KMS-11 (cell line): ENCODE measurements at regions not wholly inside any gene's neighbourhood (a gene's known extent, or its start where the extent isn't known, plus 50 kb on each side); places are given as distances from the start of the nearest gene placed in this dataset.

Experiments
- H2AFZ ChIP-seq: fragments of 200-600 bp; sonication (generic); 2 replicates; pipeline ENCODE4 v1.6.1; 2016; ENCODE audit warnings: antibody characterized with exemption, mixed run types, low read depth
- H3K27ac ChIP-seq: fragments of 200-600 bp; sonication (generic); 2 replicates; pipeline ENCODE4 v1.6.1; 2016; ENCODE audit warnings: mild to moderate bottlenecking, mixed run types
- H3K27me3 ChIP-seq: fragments of 200-600 bp; sonication (generic); 2 replicates; pipeline ENCODE4 v1.6.1; 2017; ENCODE audit warnings: mild to moderate bottlenecking, low read depth, mixed run types, moderate library complexity; ENCODE audit not compliant: insufficient read depth
- H3K36me3 ChIP-seq: fragments of 200-600 bp; sonication (generic); 2 replicates; pipeline ENCODE4 v1.6.1; 2017; ENCODE audit warnings: mild to moderate bottlenecking, mixed run types; ENCODE audit not compliant: insufficient read depth
- H3K4me1 ChIP-seq: fragments of 200-600 bp; sonication (generic); 2 replicates; pipeline ENCODE4 v1.6.1; 2016; ENCODE audit warnings: mild to moderate bottlenecking, low read depth, mixed run types; ENCODE audit not compliant: poor library complexity, severe bottlenecking
- H3K4me2 ChIP-seq: fragments of 200-600 bp; sonication (generic); 2 replicates; pipeline ENCODE4 v1.7.0; 2016; ENCODE audit warnings: mild to moderate bottlenecking, mixed run types
- H3K4me3 ChIP-seq: fragments of 200-600 bp; sonication (generic); IDR thresholded peaks from 2 replicates; pipeline ENCODE4 v1.6.1; 2017; ENCODE audit warnings: low read depth, low read length, mixed read lengths; ENCODE audit not compliant: insufficient read depth
- H3K79me2 ChIP-seq: fragments of 200-600 bp; sonication (generic); 2 replicates; pipeline ENCODE4 v1.6.1; 2016; ENCODE audit warnings: low read depth, mixed run types; ENCODE audit not compliant: insufficient read depth
- H3K9ac ChIP-seq: fragments of 200-600 bp; sonication (generic); 2 replicates; pipeline ENCODE4 v1.6.1; 2016; ENCODE audit warnings: mild to moderate bottlenecking, mixed run types
- H4K20me1 ChIP-seq: fragments of 200-600 bp; sonication (generic); 2 replicates; pipeline ENCODE4 v1.6.1; 2016; ENCODE audit warnings: mild to moderate bottlenecking, mixed run types; ENCODE audit not compliant: insufficient read depth
- CTCF ChIP-seq: fragments of 200-600 bp; sonication (generic); conservative IDR thresholded peaks from 2 replicates; pipeline ENCODE4 v1.6.1; 2017; ENCODE audit warnings: low read depth, mild to moderate bottlenecking, antibody characterized with exemption, low read length, moderate library complexity, mixed read lengths

- no peak overlapping the region for H3K9ac ChIP-seq
- H3K4me2 ChIP-seq, result no peak overlapping the region
- no peaks in the 10 kb centered on the region for H3K27me3 ChIP-seq
- no peak overlapping the region for H2AFZ ChIP-seq
- no peaks in the 10 kb centered on the region for H3K4me1 ChIP-seq
- no peaks in the 10 kb centered on the region for H3K79me2 ChIP-seq
- no peaks in the 10 kb centered on the region for H3K36me3 ChIP-seq
- no peak for TF ChIP-seq CTCF
- no peaks in the 10 kb centered on the region for H4K20me1 ChIP-seq
- H3K27ac ChIP-seq, result no peak overlapping the region
- H3K4me3 ChIP-seq, result no peak overlapping the region
These were observed 353.6 kb upstream of the RPS6KA3 start for GRCh38 chrX:20620306-20620705.

- no peak overlapping the region for H3K4me3 ChIP-seq
These were observed 343.3 kb upstream of the RPS6KA3 start for GRCh38 chrX:20609916-20610415.

GRCh38 chrX:20606831-20607230, 340.1 kb upstream of the RPS6KA3 start:
- Histone ChIP-seq H3K4me2 (no peak overlapping the region), H3K27me3 (no peaks in the 10 kb centered on the region), H3K4me1 (no peaks in the 10 kb centered on the region), H3K4me3 (no peak overlapping the region), H4K20me1 (no peaks in the 10 kb centered on the region), H3K9ac (no peak overlapping the region), H2AFZ (no peak overlapping the region), H3K79me2 (no peaks in the 10 kb centered on the region), H3K36me3 (no peaks in the 10 kb centered on the region), H3K27ac (no peak overlapping the region)
- no peak for TF ChIP-seq CTCF

More at GRCh38 chrX:20609916-20610415, 343.3 kb upstream of the RPS6KA3 start:
- H3K4me2 ChIP-seq, result no peak overlapping the region
- no peak overlapping the region for H3K9ac ChIP-seq
- no peaks in the 10 kb centered on the region for H3K4me1 ChIP-seq
- H3K36me3 ChIP-seq, result no peaks in the 10 kb centered on the region
- no peaks in the 10 kb centered on the region for H3K79me2 ChIP-seq
- no peak overlapping the region for H3K27ac ChIP-seq
- H3K27me3 ChIP-seq, result no peaks in the 10 kb centered on the region
- H4K20me1 ChIP-seq, result no peaks in the 10 kb centered on the region
- no peak for TF ChIP-seq CTCF
- H2AFZ ChIP-seq, result no peak overlapping the region

GRCh38 chrX:20596856-20597255, 330.1 kb upstream of the RPS6KA3 start:
- no peak for TF ChIP-seq CTCF
- H3K36me3 ChIP-seq, result no peaks in the 10 kb centered on the region

More at GRCh38 chrX:20596856-20597255, 330.1 kb upstream of the RPS6KA3 start:
- H3K4me1 ChIP-seq, result no peaks in the 10 kb centered on the region
- no peak overlapping the region for H2AFZ ChIP-seq
- no peak overlapping the region for H3K27ac ChIP-seq
- no peaks in the 10 kb centered on the region for H3K79me2 ChIP-seq
- H3K4me3 ChIP-seq, result no peak overlapping the region
- no peaks in the 10 kb centered on the region for H4K20me1 ChIP-seq
- H3K27me3 ChIP-seq, result no peaks in the 10 kb centered on the region
- no peak overlapping the region for H3K4me2 ChIP-seq
- H3K9ac ChIP-seq, result no peak overlapping the region
